Neuron (in vitro differentiated cells): ENCODE measurements at regions not wholly inside any gene's neighbourhood (a gene's known extent, or its start where the extent isn't known, plus 50 kb on each side); places are given as distances from the start of the nearest gene placed in this dataset.

Source experiments
- H2AFZ ChIP-seq: one replicate; pipeline ENCODE4 v1.6.1; 2013; ENCODE audit warnings: low read depth, mild to moderate bottlenecking, inconsistent platforms, low read length, moderate library complexity
- H3K27me3 ChIP-seq: one replicate; pipeline ENCODE4 v1.6.1; 2013; ENCODE audit warnings: low read length; ENCODE audit not compliant: insufficient read depth
- H3K36me3 ChIP-seq: one replicate; pipeline ENCODE4 v1.6.1; 2013; ENCODE audit warnings: low read length; ENCODE audit not compliant: insufficient read depth
- H3K4me1 ChIP-seq: one replicate; pipeline ENCODE4 v1.6.1; 2013; ENCODE audit warnings: low read length; ENCODE audit not compliant: insufficient read depth
- H3K4me3 ChIP-seq: 2 replicates; pipeline ENCODE4 v1.5.1; 2013; ENCODE audit warnings: mild to moderate bottlenecking, low read length, moderate library complexity
- H3K9me3 ChIP-seq: one replicate; pipeline ENCODE4 v1.6.1; 2013; ENCODE audit warnings: low read length

GRCh38 chr2:58730764-58731487 is 489.8 kb upstream of the FANCL start:
- Histone ChIP-seq H3K4me3 (no peak overlapping the region), H3K27me3 (peaks cover 3% of the 10 kb centered on the region), H3K9me3 (no peaks in the 10 kb centered on the region), H2AFZ (no peak overlapping the region), H3K36me3 (no peaks in the 10 kb centered on the region), H3K4me1 (no peaks in the 10 kb centered on the region)

GRCh38 chr2:58727981-58728656 is 487.0 kb upstream of the FANCL start:
- no peaks in the 10 kb centered on the region for H3K36me3 ChIP-seq
- no peak overlapping the region for H2AFZ ChIP-seq
- H3K27me3 ChIP-seq: no peaks in the 10 kb centered on the region
- no peak overlapping the region for H3K4me3 ChIP-seq
- no peaks in the 10 kb centered on the region for H3K4me1 ChIP-seq
- H3K9me3 ChIP-seq: no peaks in the 10 kb centered on the region

- Histone ChIP-seq H3K36me3 (no peaks in the 10 kb centered on the region), H3K4me1 (no peaks in the 10 kb centered on the region), H3K9me3 (no peaks in the 10 kb centered on the region), H3K27me3 (no peaks in the 10 kb centered on the region), H3K4me3 (no peak overlapping the region), H2AFZ (no peak overlapping the region)
These were observed 480.9 kb upstream of the FANCL start for GRCh38 chr2:58721912-58722591.

- H2AFZ ChIP-seq: no peak overlapping the region
- no peaks in the 10 kb centered on the region for H3K4me1 ChIP-seq
- no peaks in the 10 kb centered on the region for H3K27me3 ChIP-seq
- H3K4me3 ChIP-seq: no peak overlapping the region
- no peaks in the 10 kb centered on the region for H3K9me3 ChIP-seq
- H3K36me3 ChIP-seq: no peaks in the 10 kb centered on the region
These were observed 479.9 kb upstream of the FANCL start for GRCh38 chr2:58720770-58721697.

- Histone ChIP-seq H3K4me1 (no peaks in the 10 kb centered on the region), H3K9me3 (no peaks in the 10 kb centered on the region), H3K4me3 (no peak overlapping the region), H3K36me3 (no peaks in the 10 kb centered on the region), H2AFZ (no peak overlapping the region), H3K27me3 (no peaks in the 10 kb centered on the region)
These were observed 479.1 kb upstream of the FANCL start for GRCh38 chr2:58720033-58720769.

GRCh38 chr2:58715344-58715743 is 474.2 kb upstream of the FANCL start:
- Histone ChIP-seq H3K4me1 (no peaks in the 10 kb centered on the region), H3K27me3 (no peaks in the 10 kb centered on the region), H3K4me3 (no peak overlapping the region), H3K36me3 (no peaks in the 10 kb centered on the region), H2AFZ (no peak overlapping the region), H3K9me3 (no peaks in the 10 kb centered on the region)

GRCh38 chr2:58714238-58714637 is 473.1 kb upstream of the FANCL start:
- H2AFZ ChIP-seq: no peak overlapping the region
- H3K36me3 ChIP-seq: no peaks in the 10 kb centered on the region
- H3K4me1 ChIP-seq: no peaks in the 10 kb centered on the region
- no peaks in the 10 kb centered on the region for H3K27me3 ChIP-seq
- H3K4me3 ChIP-seq: no peak overlapping the region
- H3K9me3 ChIP-seq: no peaks in the 10 kb centered on the region

- H3K4me3 ChIP-seq: no peak overlapping the region
These were observed 469.7 kb upstream of the FANCL start for GRCh38 chr2:58710795-58711279.

GRCh38 chr2:58709687-58710354 is 468.7 kb upstream of the FANCL start:
- Histone ChIP-seq H3K4me1 (no peaks in the 10 kb centered on the region), H3K4me3 (no peak overlapping the region), H3K9me3 (no peaks in the 10 kb centered on the region), H2AFZ (no peak overlapping the region), H3K36me3 (no peaks in the 10 kb centered on the region), H3K27me3 (no peaks in the 10 kb centered on the region)

More at GRCh38 chr2:58710795-58711279, 469.7 kb upstream of the FANCL start:
- Histone ChIP-seq H3K36me3 (no peaks in the 10 kb centered on the region), H3K27me3 (no peaks in the 10 kb centered on the region), H2AFZ (no peak overlapping the region), H3K4me1 (no peaks in the 10 kb centered on the region), H3K9me3 (no peaks in the 10 kb centered on the region)

GRCh38 chr2:58709274-58709673 is 468.1 kb upstream of the FANCL start:
- Histone ChIP-seq H3K4me3 (no peak overlapping the region), H3K4me1 (no peaks in the 10 kb centered on the region), H2AFZ (no peak overlapping the region), H3K36me3 (no peaks in the 10 kb centered on the region), H3K27me3 (no peaks in the 10 kb centered on the region), H3K9me3 (no peaks in the 10 kb centered on the region)

- Histone ChIP-seq H3K4me1 (no peaks in the 10 kb centered on the region), H2AFZ (no peak overlapping the region), H3K9me3 (no peaks in the 10 kb centered on the region), H3K4me3 (no peak overlapping the region), H3K36me3 (no peaks in the 10 kb centered on the region), H3K27me3 (no peaks in the 10 kb centered on the region)
These were observed 467.4 kb upstream of the FANCL start for GRCh38 chr2:58708565-58708964.
